GM12872 (cell line): ENCODE measurements at regions not wholly inside any gene's neighbourhood (a gene's known extent, or its start where the extent isn't known, plus 50 kb on each side); places are given as distances from the start of the nearest gene placed in this dataset.

Experiments
- CTCF ChIP-seq: IDR thresholded peaks from 3 replicates; pipeline ENCODE4 v1.5.1; 2011; ENCODE audit warnings: low read depth, mild to moderate bottlenecking, low read length, moderate library complexity; ENCODE audit not compliant: insufficient read depth

- no peak for TF ChIP-seq CTCF
Measured at GRCh38 chr13:36519432-36519831, 87.1 kb downstream of the CCNA1 start.

- TF ChIP-seq CTCF, result no peak
Measured at GRCh38 chr13:36520111-36520510, 87.8 kb downstream of the CCNA1 start.

- no peak for TF ChIP-seq CTCF
Measured at GRCh38 chr13:36526897-36527296, 94.6 kb downstream of the CCNA1 start.

GRCh38 chr13:36528105-36528504 is 95.8 kb downstream of the CCNA1 start:
- TF ChIP-seq CTCF, result no peak

- no peak for TF ChIP-seq CTCF
Measured at GRCh38 chr13:36530050-36530789, 97.9 kb downstream of the CCNA1 start.

GRCh38 chr13:36530861-36531590 is 98.7 kb downstream of the CCNA1 start:
- no peak for TF ChIP-seq CTCF

- TF ChIP-seq CTCF, result no peak
Measured at GRCh38 chr13:36531746-36532486, 99.6 kb downstream of the CCNA1 start.
